CD8-positive, alpha-beta memory T cell (primary cell): ENCODE measurements at regions not wholly inside any gene's neighbourhood (a gene's known extent, or its start where the extent isn't known, plus 50 kb on each side); places are given as distances from the start of the nearest gene placed in this dataset.
"Not testable (repeated sequence)": the region's sequence is repeated elsewhere in the genome, so short reads cannot be mapped to it uniquely, and the experiment has no call there.

ENCODE experiments used
- CTCF ChIA-PET: fragments of 350-600 bp; sonication (Branson Sonifier 250); formaldehyde crosslinking; loops from one replicate; lab custom pipeline; 2021; ENCODE audit warnings: antibody characterized with exemption; lab: Charles Lee
- POLR2A ChIA-PET: fragments of 350-600 bp; sonication (Branson Sonifier 250); formaldehyde crosslinking; loops from one replicate; lab custom pipeline; 2021; ENCODE audit warnings: antibody characterized with exemption; lab: Charles Lee
- DNase-seq, 5 donors: peaks; one replicate each; pipeline versions ENCODE4 v3.0.0 to v3.0.0-alpha.2; 2020 to 2022; ENCODE audit warnings: mixed read lengths in 1 of 5
- H3K27ac ChIP-seq: one replicate; pipeline ENCODE4 v1.7.0; 2013; ENCODE audit warnings: low read depth, mild to moderate bottlenecking, low read length, moderate library complexity
- H3K27me3 ChIP-seq: 2 replicates; pipeline ENCODE4 v1.7.0; 2013; ENCODE audit warnings: low read length, mild to moderate bottlenecking; ENCODE audit not compliant: insufficient read depth, poor library complexity, severe bottlenecking
- H3K36me3 ChIP-seq: 2 replicates; pipeline ENCODE4 v1.7.0; 2013; ENCODE audit warnings: mild to moderate bottlenecking, low read length, moderate library complexity; ENCODE audit not compliant: insufficient read depth
- H3K4me1 ChIP-seq: 2 replicates; pipeline ENCODE4 v1.7.0; 2013; ENCODE audit warnings: mild to moderate bottlenecking, low read length, moderate library complexity; ENCODE audit not compliant: insufficient read depth
- H3K4me3 ChIP-seq: 2 replicates; pipeline ENCODE4 v1.7.0; 2013; ENCODE audit warnings: mild to moderate bottlenecking, low read length
- H3K9me3 ChIP-seq: 2 replicates; pipeline ENCODE4 v1.7.0; 2013; ENCODE audit warnings: mild to moderate bottlenecking, low read length
- H3K27ac Mint-ChIP-seq, 8 donors: one replicate each; pipeline ENCODE4 v1.8.0; 2020 to 2021; ENCODE audit warnings: mixed read lengths in 8 of 8, mild to moderate bottlenecking in 6 of 8, inconsistent platforms in 3 of 8, moderate library complexity in 3 of 8
- H3K27me3 Mint-ChIP-seq, 2 donors: one replicate each; pipeline ENCODE4 v1.8.0; 2020 to 2021; ENCODE audit warnings: mixed read lengths in 2 of 2, mild to moderate bottlenecking in 1 of 2, moderate library complexity in 1 of 2
- H3K36me3 Mint-ChIP-seq, 3 donors: one replicate each; pipeline ENCODE4 v1.8.0; 2020 to 2021; ENCODE audit warnings: mixed read lengths in 3 of 3, inconsistent platforms in 1 of 3, mild to moderate bottlenecking in 1 of 3
- H3K4me1 Mint-ChIP-seq, 3 donors: one replicate each; pipeline ENCODE4 v1.8.0; 2020 to 2021; ENCODE audit warnings: mixed read lengths in 3 of 3, inconsistent platforms in 1 of 3, mild to moderate bottlenecking in 1 of 3
- H3K4me3 Mint-ChIP-seq, 7 donors: one replicate each; pipeline ENCODE4 v1.8.0; 2020 to 2021; ENCODE audit warnings: mixed read lengths in 7 of 7, mild to moderate bottlenecking in 6 of 7, moderate library complexity in 4 of 7, inconsistent platforms in 2 of 7
- H3K9me3 Mint-ChIP-seq, 5 donors: one replicate each; pipeline ENCODE4 v1.8.0; 2020 to 2022; ENCODE audit warnings: mixed read lengths in 5 of 5, mild to moderate bottlenecking in 3 of 5, moderate library complexity in 2 of 5, inconsistent platforms in 1 of 5

DNA sequence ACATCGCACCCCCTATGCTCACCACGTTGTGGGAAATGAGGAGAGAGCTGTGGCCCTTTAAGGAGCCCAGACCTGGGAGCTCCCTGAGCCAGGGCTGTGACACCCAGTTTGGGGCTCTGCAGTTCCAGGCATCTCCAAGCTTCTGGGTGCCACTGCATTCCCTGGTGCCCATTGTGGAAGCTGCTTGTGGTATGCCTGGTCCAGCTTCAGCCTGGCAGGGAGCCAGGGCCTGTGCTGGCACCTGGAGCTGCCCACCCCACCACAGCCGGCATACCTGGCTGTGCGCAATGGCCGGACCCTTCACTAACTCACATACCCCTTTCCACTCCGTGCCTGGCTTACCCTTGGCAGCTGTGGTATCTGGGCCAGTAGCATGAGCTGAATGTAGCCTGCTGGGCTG is 107.9 kb upstream of the OR4E1 start:
- H3K9me3 Mint-ChIP-seq, result peaks cover 0 to 5% (median 0%) of the 10 kb centered on the region in 5 donors
- Histone ChIP-seq H3K36me3 (no peaks in the 10 kb centered on the region), H3K9me3 (no peaks in the 10 kb centered on the region), H3K4me3 (no peak overlapping the region), H3K27ac (no peak overlapping the region), H3K4me1 (no peaks in the 10 kb centered on the region), H3K27me3 (no peaks in the 10 kb centered on the region)
- no peak overlapping the region for H3K27ac Mint-ChIP-seq
- CTCF ChIA-PET, result no interaction called here
- H3K36me3 Mint-ChIP-seq, result no peaks in the 10 kb centered on the region
- no peak overlapping the region for H3K4me3 Mint-ChIP-seq
- H3K27me3 Mint-ChIP-seq, result peaks cover 12 to 61% of the 10 kb centered on the region in 2 donors
- POLR2A ChIA-PET, result no interaction called here
- no peak for DNase-seq
- no peaks in the 10 kb centered on the region for H3K4me1 Mint-ChIP-seq

DNA sequence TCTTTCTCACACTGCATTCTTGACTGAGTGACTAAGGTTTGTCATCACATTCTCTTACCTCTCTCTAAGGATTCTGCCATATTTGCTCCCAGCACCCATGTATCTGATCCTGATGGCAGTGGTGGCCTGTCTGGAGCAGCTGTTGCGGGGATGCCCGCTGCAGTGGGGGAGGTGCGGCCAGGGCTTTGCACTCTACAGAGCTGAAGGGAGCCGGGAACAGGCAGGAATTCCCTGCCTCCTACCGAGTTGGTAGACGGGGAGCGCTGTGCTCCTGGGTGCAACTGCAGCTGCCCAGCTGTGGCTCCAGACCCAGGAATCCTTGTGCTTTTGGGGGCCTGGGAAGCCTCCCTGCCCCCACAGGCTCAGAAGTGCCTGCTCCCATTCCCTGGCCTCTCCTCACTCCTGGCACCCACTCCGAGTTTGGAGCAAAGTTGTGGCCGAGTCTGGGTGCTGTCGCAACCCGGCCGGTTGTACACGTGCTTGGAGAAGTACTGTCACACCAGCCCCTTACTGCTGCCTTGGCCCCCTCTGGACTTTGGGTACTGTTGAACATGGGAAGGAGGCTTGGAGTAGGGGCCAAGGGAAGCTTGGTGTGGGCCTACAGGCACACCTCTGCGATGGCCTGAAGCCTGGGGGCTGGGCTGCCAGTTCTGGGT is 106.9 kb upstream of the OR4E1 start:
- ChIA-PET POLR2A (no interaction called here), CTCF (no interaction called here)
- no peak overlapping the region for H3K4me3 Mint-ChIP-seq
- H3K27ac ChIP-seq, result no peak overlapping the region
- no peaks in the 10 kb centered on the region for H3K36me3 Mint-ChIP-seq
- DNase-seq, result no peak
- H3K27ac Mint-ChIP-seq, result no peak overlapping the region
- no peaks in the 10 kb centered on the region for H3K9me3 ChIP-seq
- H3K4me3 ChIP-seq, result no peak overlapping the region
- H3K4me1 Mint-ChIP-seq, result no peaks in the 10 kb centered on the region
- peaks cover 0 to 5% (median 0%) of the 10 kb centered on the region in 5 donors for H3K9me3 Mint-ChIP-seq
- no peaks in the 10 kb centered on the region for H3K36me3 ChIP-seq
- peaks cover 12 to 57% of the 10 kb centered on the region in 2 donors for H3K27me3 Mint-ChIP-seq
- no peaks in the 10 kb centered on the region for H3K27me3 ChIP-seq
- no peaks in the 10 kb centered on the region for H3K4me1 ChIP-seq

DNA sequence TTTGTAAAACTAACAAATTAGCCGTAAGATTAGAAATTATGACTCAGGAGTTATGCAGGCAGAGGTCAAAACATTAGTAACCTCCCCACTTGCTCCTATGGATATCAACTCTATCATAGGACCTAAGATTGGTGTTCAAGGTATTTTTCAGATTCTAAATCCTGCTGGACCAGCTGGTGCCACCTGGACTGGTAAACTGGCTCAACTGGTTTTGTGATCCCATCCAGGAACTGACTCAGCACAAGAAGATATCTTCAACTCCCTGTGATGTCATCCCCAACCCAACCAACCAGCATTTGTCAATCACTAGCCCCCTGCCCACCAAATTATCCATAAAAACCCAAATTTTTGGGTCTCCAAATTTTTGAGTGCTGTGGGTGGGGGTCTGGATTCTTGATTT is 98.1 kb upstream of the OR4E1 start:
- Histone ChIP-seq H3K27ac (no peak overlapping the region), H3K4me1 (no peaks in the 10 kb centered on the region), H3K27me3 (no peaks in the 10 kb centered on the region), H3K9me3 (no peaks in the 10 kb centered on the region), H3K4me3 (no peak overlapping the region), H3K36me3 (no peaks in the 10 kb centered on the region)
- H3K27me3 Mint-ChIP-seq, result peaks cover 4 to 29% of the 10 kb centered on the region in 2 donors
- POLR2A ChIA-PET, result no interaction called here
- H3K27ac Mint-ChIP-seq, result no peak overlapping the region
- no peaks in the 10 kb centered on the region for H3K36me3 Mint-ChIP-seq
- peaks cover 0 to 5% (median 1%) of the 10 kb centered on the region in 3 donors for H3K4me1 Mint-ChIP-seq
- CTCF ChIA-PET, result no interaction called here
- H3K4me3 Mint-ChIP-seq, result no peak overlapping the region
- DNase-seq, result no peak
- no peaks in the 10 kb centered on the region for H3K9me3 Mint-ChIP-seq

DNA sequence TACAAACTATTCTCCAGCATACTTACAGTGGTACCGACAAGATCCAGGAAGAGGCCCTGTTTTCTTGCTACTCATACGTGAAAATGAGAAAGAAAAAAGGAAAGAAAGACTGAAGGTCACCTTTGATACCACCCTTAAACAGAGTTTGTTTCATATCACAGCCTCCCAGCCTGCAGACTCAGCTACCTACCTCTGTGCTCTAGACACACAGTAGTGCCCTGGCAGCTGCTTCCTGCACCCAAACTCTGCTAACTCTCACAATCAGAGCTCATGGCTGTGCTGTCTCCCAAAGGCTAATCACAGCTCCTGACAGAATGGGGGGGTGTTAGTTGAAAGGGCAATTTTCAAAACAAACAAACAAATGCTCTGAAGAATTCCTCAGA is 95.2 kb upstream of the OR4E1 start:
- H3K27ac Mint-ChIP-seq, result peak overlapping the region in 3 of 8 donors; percentile 78 to 87 (median 78)
- peak overlapping the region; percentile 42 to 78 (median 71) for H3K4me3 Mint-ChIP-seq
- H3K9me3 Mint-ChIP-seq, result no peaks in the 10 kb centered on the region
- POLR2A ChIA-PET, result no interaction called here
- no peaks in the 10 kb centered on the region for H3K4me1 ChIP-seq
- CTCF ChIA-PET, result interaction anchor here (1.8 kb wide), 1 partner anchor 19 kb away, joined by 7 read pairs; no protein-coding TSS in a partner anchor
- H3K36me3 Mint-ChIP-seq, result no peaks in the 10 kb centered on the region
- H3K27ac ChIP-seq, result no peak overlapping the region
- H3K9me3 ChIP-seq, result no peaks in the 10 kb centered on the region
- H3K27me3 Mint-ChIP-seq, result peaks cover 0 to 16% of the 10 kb centered on the region in 2 donors
- H3K4me1 Mint-ChIP-seq, result peaks cover 0 to 5% (median 1%) of the 10 kb centered on the region in 3 donors
- DNase-seq, result no peak
- H3K4me3 ChIP-seq, result peak overlapping the region; percentile 11
- H3K36me3 ChIP-seq, result no peaks in the 10 kb centered on the region
- H3K27me3 ChIP-seq, result no peaks in the 10 kb centered on the region

DNA sequence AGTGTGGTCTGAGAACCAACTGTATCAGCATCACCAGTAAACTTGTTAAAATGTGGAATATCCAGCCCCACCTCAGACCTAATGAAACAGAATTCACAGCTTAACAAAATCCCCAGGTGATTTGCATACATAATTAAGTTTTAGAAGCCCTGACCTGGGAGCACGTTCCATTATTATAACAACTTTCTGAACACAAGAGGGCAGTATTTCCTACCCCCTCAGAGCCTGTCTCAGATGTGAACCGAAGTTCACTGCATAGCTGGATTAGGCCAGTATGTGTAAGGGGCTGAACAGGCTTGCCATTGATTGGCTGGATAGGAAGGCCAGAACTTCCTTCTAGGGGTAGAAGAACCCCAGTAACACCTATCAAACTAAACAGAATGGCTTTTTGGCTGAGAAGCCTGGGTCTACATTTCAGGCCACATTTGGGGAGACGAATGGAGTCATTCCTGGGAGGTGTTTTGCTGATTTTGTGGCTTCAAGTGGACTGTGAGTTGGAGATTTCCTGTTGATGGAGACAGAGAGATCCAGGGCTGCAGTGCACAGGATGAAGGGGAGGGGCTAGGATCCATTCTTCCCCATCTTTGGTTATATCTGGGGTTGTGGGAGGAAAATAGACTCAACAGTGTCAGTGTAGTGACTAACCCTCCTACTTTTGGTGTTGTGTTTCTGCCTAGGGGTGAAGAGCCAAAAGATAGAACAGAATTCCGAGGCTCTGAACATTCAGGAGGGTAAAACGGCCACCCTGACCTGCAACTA is 94.7 kb upstream of the OR4E1 start:
- Histone ChIP-seq H3K4me1 (no peaks in the 10 kb centered on the region), H3K36me3 (no peaks in the 10 kb centered on the region), H3K27ac (no peak overlapping the region), H3K4me3 (peak overlapping the region; percentile 11), H3K27me3 (no peaks in the 10 kb centered on the region), H3K9me3 (no peaks in the 10 kb centered on the region)
- DNase-seq, result peak in 3 of 5 donors; percentile 31 to 55 (median 38)
- POLR2A ChIA-PET, result interaction anchor here (0.9 to 1.0 kb wide), 2 partner anchors 33 to 45 kb away, joined by 3 read pairs; no protein-coding TSS in a partner anchor
- Mint-ChIP-seq H3K27me3 (peaks cover 1 to 16% of the 10 kb centered on the region in 2 donors), H3K4me1 (peaks cover 0 to 5% (median 1%) of the 10 kb centered on the region in 3 donors), H3K36me3 (no peaks in the 10 kb centered on the region), H3K4me3 (peak overlapping the region; percentile 59 to 78 (median 71)), H3K9me3 (no peaks in the 10 kb centered on the region), H3K27ac (peak overlapping the region in 5 of 8 donors; percentile 9 to 87 (median 78))
- CTCF ChIA-PET, result interaction anchor here (1.2 to 2.2 kb wide), 3 partner anchors 18 to 802 kb away, joined by 3 to 7 read pairs (median 7); no protein-coding TSS in a partner anchor

DNA sequence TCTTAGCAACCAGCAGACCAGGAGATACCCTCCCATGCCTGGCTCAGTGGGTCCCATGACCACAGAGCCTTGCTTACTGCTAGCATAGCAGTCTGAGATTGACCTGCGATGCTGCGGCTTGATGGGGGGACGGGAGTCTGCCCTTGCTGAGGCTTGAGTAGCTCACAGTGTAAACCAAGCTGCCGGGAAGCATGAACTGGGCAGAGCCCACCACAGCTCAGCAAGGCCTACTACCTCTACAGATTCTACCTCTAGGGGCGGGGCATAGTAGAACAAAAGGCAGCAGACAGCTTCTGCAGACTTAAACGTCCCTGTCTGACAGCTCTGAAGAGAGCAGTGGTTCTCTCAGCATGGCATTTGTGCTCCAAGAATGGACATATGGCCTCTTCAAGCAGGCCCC is 86.7 kb upstream of the OR4E1 start:
- H3K4me1 Mint-ChIP-seq, H3K27ac Mint-ChIP-seq, H3K4me3 ChIP-seq, H3K9me3 ChIP-seq, POLR2A ChIA-PET, H3K4me3 Mint-ChIP-seq, CTCF ChIA-PET, H3K27me3 ChIP-seq, DNase-seq, H3K4me1 ChIP-seq, H3K36me3 ChIP-seq, H3K36me3 Mint-ChIP-seq, H3K27ac ChIP-seq, H3K9me3 Mint-ChIP-seq: not testable (repeated sequence)
- peaks cover 10 to 39% of the 10 kb centered on the region in 2 donors for H3K27me3 Mint-ChIP-seq

DNA sequence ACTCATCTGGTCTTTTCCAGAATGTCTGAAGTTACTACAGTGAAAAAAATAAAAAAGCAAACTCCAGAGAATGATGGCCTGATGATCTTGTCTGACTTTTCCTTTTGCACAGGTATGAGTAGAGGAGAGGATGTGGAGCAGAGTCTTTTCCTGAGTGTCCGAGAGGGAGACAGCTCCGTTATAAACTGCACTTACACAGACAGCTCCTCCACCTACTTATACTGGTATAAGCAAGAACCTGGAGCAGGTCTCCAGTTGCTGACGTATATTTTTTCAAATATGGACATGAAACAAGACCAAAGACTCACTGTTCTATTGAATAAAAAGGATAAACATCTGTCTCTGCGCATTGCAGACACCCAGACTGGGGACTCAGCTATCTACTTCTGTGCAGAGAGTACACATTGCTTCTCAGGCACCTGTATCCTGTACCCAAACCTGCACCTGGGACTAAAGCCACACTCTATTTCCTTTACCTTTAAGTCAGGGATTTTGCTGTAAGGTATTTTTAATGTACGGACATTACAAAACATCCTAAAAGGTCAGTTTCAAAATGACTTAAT is 75.8 kb upstream of the OR4E1 start:
- Mint-ChIP-seq H3K36me3 (peaks cover 0 to 2% (median 0%) of the 10 kb centered on the region in 3 donors), H3K27ac (peak overlapping the region; percentile 3 to 87 (median 64)), H3K9me3 (no peaks in the 10 kb centered on the region), H3K27me3 (peaks cover 2 to 7% of the 10 kb centered on the region in 2 donors), H3K4me3 (peak overlapping the region; percentile 51 to 88 (median 69)), H3K4me1 (peaks cover 7 to 9% (median 8%) of the 10 kb centered on the region in 3 donors)
- H3K4me1 ChIP-seq, result no peaks in the 10 kb centered on the region
- POLR2A ChIA-PET, result interaction anchor here (0.5 to 1.7 kb wide), 3 partner anchors 806 to 1137 kb away, joined by 3 to 9 read pairs (median 3); no protein-coding TSS in a partner anchor
- H3K4me3 ChIP-seq, result peak overlapping the region; percentile 31
- H3K36me3 ChIP-seq, result no peaks in the 10 kb centered on the region
- H3K27me3 ChIP-seq, result no peaks in the 10 kb centered on the region
- no peak overlapping the region for H3K27ac ChIP-seq
- DNase-seq, result peak in 1 of 5 donors; percentile 37
- CTCF ChIA-PET, result interaction anchor here (1.1 to 2.9 kb wide), 6 partner anchors 10 to 821 kb away, joined by 3 to 8 read pairs (median 6); no protein-coding TSS in a partner anchor
- no peaks in the 10 kb centered on the region for H3K9me3 ChIP-seq
